ENCODE measurements at regions not wholly inside any gene's neighbourhood (a gene's known extent, or its start where the extent isn't known, plus 50 kb on each side); places are given as distances from the start of the nearest gene placed in this dataset.

- POLR2A ChIA-PET: no interaction called here
- no peak for ATAC-seq
Observed at GRCh38 chr5:4781299-4781698, 358.8 kb upstream of the ADAMTS16 start.

GRCh38 chr5:4785971-4786370 is 354.2 kb upstream of the ADAMTS16 start:
- ATAC-seq: no peak
- no peak overlapping the region for H3K4me3 Mint-ChIP-seq
- H3K4me1 Mint-ChIP-seq (ENCODE audit: low read depth): no peaks in the 10 kb centered on the region
- no peaks in the 10 kb centered on the region for H3K36me3 Mint-ChIP-seq (ENCODE audit: low read depth)
- no peak overlapping the region for H3K27ac Mint-ChIP-seq
- no peaks in the 10 kb centered on the region for H3K27me3 Mint-ChIP-seq (ENCODE audit: low read depth)
- ChIA-PET POLR2A (no interaction called here), CTCF (no interaction called here)
- DNase-seq: no peak
- peaks cover 7% of the 10 kb centered on the region for H3K9me3 Mint-ChIP-seq (ENCODE audit: insufficient read depth)

More at GRCh38 chr5:4781299-4781698, 358.8 kb upstream of the ADAMTS16 start:
- no peaks in the 10 kb centered on the region for H3K36me3 Mint-ChIP-seq (ENCODE audit: low read depth)
- H3K4me1 Mint-ChIP-seq (ENCODE audit: low read depth): no peaks in the 10 kb centered on the region
- no peak overlapping the region for H3K27ac Mint-ChIP-seq
- CTCF ChIA-PET: no interaction called here
- no peak overlapping the region for H3K4me3 Mint-ChIP-seq
- no peaks in the 10 kb centered on the region for H3K27me3 Mint-ChIP-seq (ENCODE audit: low read depth)
- no peak for DNase-seq
- H3K9me3 Mint-ChIP-seq (ENCODE audit: insufficient read depth): peaks cover 4% of the 10 kb centered on the region

GRCh38 chr5:4797445-4797844 is 342.7 kb upstream of the ADAMTS16 start:
- DNase-seq: no peak
- CTCF ChIA-PET: no interaction called here
- Mint-ChIP-seq H3K27me3 (ENCODE audit: low read depth) (no peaks in the 10 kb centered on the region), H3K4me3 (no peak overlapping the region), H3K36me3 (ENCODE audit: low read depth) (no peaks in the 10 kb centered on the region), H3K27ac (no peak overlapping the region), H3K4me1 (ENCODE audit: low read depth) (no peaks in the 10 kb centered on the region), H3K9me3 (ENCODE audit: insufficient read depth) (peaks cover 6% of the 10 kb centered on the region)
- POLR2A ChIA-PET: no interaction called here
- no peak for ATAC-seq

- Mint-ChIP-seq H3K4me3 (no peak overlapping the region), H3K27me3 (ENCODE audit: low read depth) (no peaks in the 10 kb centered on the region), H3K4me1 (ENCODE audit: low read depth) (no peaks in the 10 kb centered on the region), H3K36me3 (ENCODE audit: low read depth) (no peaks in the 10 kb centered on the region), H3K9me3 (ENCODE audit: insufficient read depth) (peaks cover 6% of the 10 kb centered on the region), H3K27ac (no peak overlapping the region)
- no peak for DNase-seq
- ATAC-seq: no peak
- POLR2A ChIA-PET: no interaction called here
- CTCF ChIA-PET: no interaction called here
Observed at GRCh38 chr5:4802044-4802443, 338.1 kb upstream of the ADAMTS16 start.

- ChIA-PET CTCF (no interaction called here), POLR2A (no interaction called here)
- Mint-ChIP-seq H3K4me1 (ENCODE audit: low read depth) (no peaks in the 10 kb centered on the region), H3K9me3 (ENCODE audit: insufficient read depth) (no peaks in the 10 kb centered on the region), H3K36me3 (ENCODE audit: low read depth) (no peaks in the 10 kb centered on the region), H3K27ac (no peak overlapping the region), H3K4me3 (no peak overlapping the region), H3K27me3 (ENCODE audit: low read depth) (no peaks in the 10 kb centered on the region)
- DNase-seq (no peak), ATAC-seq (no peak)
Observed at GRCh38 chr5:4804691-4805360, 335.3 kb upstream of the ADAMTS16 start.

GRCh38 chr5:4815002-4815401 is 325.1 kb upstream of the ADAMTS16 start:
- DNase-seq (no peak), ATAC-seq (no peak)
- peaks cover 9% of the 10 kb centered on the region for H3K9me3 Mint-ChIP-seq (ENCODE audit: insufficient read depth)
- ChIA-PET POLR2A (no interaction called here), CTCF (no interaction called here)
- H3K27ac Mint-ChIP-seq: no peak overlapping the region
- no peaks in the 10 kb centered on the region for H3K4me1 Mint-ChIP-seq (ENCODE audit: low read depth)
- no peaks in the 10 kb centered on the region for H3K27me3 Mint-ChIP-seq (ENCODE audit: low read depth)
- no peaks in the 10 kb centered on the region for H3K36me3 Mint-ChIP-seq (ENCODE audit: low read depth)
- no peak overlapping the region for H3K4me3 Mint-ChIP-seq

GRCh38 chr5:4817767-4818166 is 322.4 kb upstream of the ADAMTS16 start:
- ATAC-seq: no peak
- POLR2A ChIA-PET: no interaction called here
- no peaks in the 10 kb centered on the region for H3K27me3 Mint-ChIP-seq (ENCODE audit: low read depth)
- H3K4me3 Mint-ChIP-seq: no peak overlapping the region
- peaks cover 9% of the 10 kb centered on the region for H3K9me3 Mint-ChIP-seq (ENCODE audit: insufficient read depth)
- CTCF ChIA-PET: no interaction called here
- no peak for DNase-seq
- no peak overlapping the region for H3K27ac Mint-ChIP-seq
- H3K36me3 Mint-ChIP-seq (ENCODE audit: low read depth): no peaks in the 10 kb centered on the region
- no peaks in the 10 kb centered on the region for H3K4me1 Mint-ChIP-seq (ENCODE audit: low read depth)

GRCh38 chr5:4831325-4831724 is 308.8 kb upstream of the ADAMTS16 start:
- no peak for DNase-seq
- Mint-ChIP-seq H3K9me3 (ENCODE audit: insufficient read depth) (no peaks in the 10 kb centered on the region), H3K4me1 (ENCODE audit: low read depth) (no peaks in the 10 kb centered on the region), H3K27me3 (ENCODE audit: low read depth) (no peaks in the 10 kb centered on the region), H3K36me3 (ENCODE audit: low read depth) (no peaks in the 10 kb centered on the region), H3K27ac (no peak overlapping the region), H3K4me3 (no peak overlapping the region)
- ChIA-PET CTCF (no interaction called here), POLR2A (no interaction called here)
- no peak for ATAC-seq

GRCh38 chr5:4832471-4832870 is 307.7 kb upstream of the ADAMTS16 start:
- ATAC-seq: no peak
- CTCF ChIA-PET: no interaction called here
- H3K27ac Mint-ChIP-seq: no peak overlapping the region

GRCh38 chr5:4833104-4833738 is 306.9 kb upstream of the ADAMTS16 start:
- H3K27me3 Mint-ChIP-seq (ENCODE audit: low read depth): no peaks in the 10 kb centered on the region
- ChIA-PET CTCF (no interaction called here), POLR2A (no interaction called here)
- DNase-seq: no peak
- no peak overlapping the region for H3K4me3 Mint-ChIP-seq
- no peak overlapping the region for H3K27ac Mint-ChIP-seq
- no peaks in the 10 kb centered on the region for H3K36me3 Mint-ChIP-seq (ENCODE audit: low read depth)
- ATAC-seq: no peak
- no peaks in the 10 kb centered on the region for H3K4me1 Mint-ChIP-seq (ENCODE audit: low read depth)
- H3K9me3 Mint-ChIP-seq (ENCODE audit: insufficient read depth): no peaks in the 10 kb centered on the region

More at GRCh38 chr5:4832471-4832870, 307.7 kb upstream of the ADAMTS16 start:
- no peaks in the 10 kb centered on the region for H3K27me3 Mint-ChIP-seq (ENCODE audit: low read depth)
- H3K36me3 Mint-ChIP-seq (ENCODE audit: low read depth): no peaks in the 10 kb centered on the region
- POLR2A ChIA-PET: no interaction called here
- DNase-seq: no peak
- H3K4me3 Mint-ChIP-seq: no peak overlapping the region
- H3K4me1 Mint-ChIP-seq (ENCODE audit: low read depth): no peaks in the 10 kb centered on the region
- no peaks in the 10 kb centered on the region for H3K9me3 Mint-ChIP-seq (ENCODE audit: insufficient read depth)

- H3K4me1 Mint-ChIP-seq (ENCODE audit: low read depth): no peaks in the 10 kb centered on the region
- POLR2A ChIA-PET: no interaction called here
- no peak for DNase-seq
Observed at GRCh38 chr5:4837489-4838058, 302.6 kb upstream of the ADAMTS16 start.

GRCh38 chr5:4845221-4845620 is 294.9 kb upstream of the ADAMTS16 start:
- H3K9me3 Mint-ChIP-seq (ENCODE audit: insufficient read depth): peaks cover 2% of the 10 kb centered on the region
- POLR2A ChIA-PET: no interaction called here
- no peak for ATAC-seq

More at GRCh38 chr5:4837489-4838058, 302.6 kb upstream of the ADAMTS16 start:
- H3K36me3 Mint-ChIP-seq (ENCODE audit: low read depth): no peaks in the 10 kb centered on the region
- no peaks in the 10 kb centered on the region for H3K27me3 Mint-ChIP-seq (ENCODE audit: low read depth)
- H3K27ac Mint-ChIP-seq: no peak overlapping the region
- CTCF ChIA-PET: no interaction called here
- H3K4me3 Mint-ChIP-seq: no peak overlapping the region
- peaks cover 5% of the 10 kb centered on the region for H3K9me3 Mint-ChIP-seq (ENCODE audit: insufficient read depth)
- no peak for ATAC-seq

GRCh38 chr5:4847766-4848165 is 292.4 kb upstream of the ADAMTS16 start:
- CTCF ChIA-PET: no interaction called here
- POLR2A ChIA-PET: no interaction called here
- Mint-ChIP-seq H3K36me3 (ENCODE audit: low read depth) (no peaks in the 10 kb centered on the region), H3K27ac (no peak overlapping the region), H3K9me3 (ENCODE audit: insufficient read depth) (no peaks in the 10 kb centered on the region), H3K4me1 (ENCODE audit: low read depth) (no peaks in the 10 kb centered on the region), H3K4me3 (no peak overlapping the region), H3K27me3 (ENCODE audit: low read depth) (no peaks in the 10 kb centered on the region)
- DNase-seq (no peak), ATAC-seq (no peak)

More at GRCh38 chr5:4845221-4845620, 294.9 kb upstream of the ADAMTS16 start:
- no peak overlapping the region for H3K4me3 Mint-ChIP-seq
- no peak overlapping the region for H3K27ac Mint-ChIP-seq
- H3K36me3 Mint-ChIP-seq (ENCODE audit: low read depth): no peaks in the 10 kb centered on the region
- no peaks in the 10 kb centered on the region for H3K4me1 Mint-ChIP-seq (ENCODE audit: low read depth)
- CTCF ChIA-PET: no interaction called here
- no peaks in the 10 kb centered on the region for H3K27me3 Mint-ChIP-seq (ENCODE audit: low read depth)
- no peak for DNase-seq
